H9 (cell line): ENCODE measurements at regions not wholly inside any gene's neighbourhood (a gene's known extent, or its start where the extent isn't known, plus 50 kb on each side); places are given as distances from the start of the nearest gene placed in this dataset.

Experiments used
- DNase-seq: peaks from one replicate; pipeline ENCODE4 v3.0.0-alpha.2; 2017
- H2AFZ ChIP-seq: one replicate; pipeline ENCODE4 v1.6.1; 2013; ENCODE audit warnings: mild to moderate bottlenecking, low read length, control low read depth, moderate library complexity
- H2AK5ac ChIP-seq: 2 replicates; pipeline ENCODE4 v1.6.1; 2013; ENCODE audit warnings: low read length, control low read depth, mixed read lengths; ENCODE audit not compliant: insufficient read length
- H2BK120ac ChIP-seq: one replicate; pipeline ENCODE4 v1.6.1; 2013; ENCODE audit warnings: low read depth, mild to moderate bottlenecking, low read length, control low read depth, inconsistent platforms; ENCODE audit not compliant: poor library complexity, severe bottlenecking
- H2BK12ac ChIP-seq: 2 replicates; pipeline ENCODE4 v1.6.1; 2013; ENCODE audit warnings: low read length, control low read depth, mixed read lengths, low read depth; ENCODE audit not compliant: insufficient read length
- H2BK15ac ChIP-seq: 2 replicates; pipeline ENCODE4 v1.6.1; 2013; ENCODE audit warnings: low read depth, low read length, control low read depth
- H2BK20ac ChIP-seq: one replicate; pipeline ENCODE4 v1.6.1; 2013; ENCODE audit warnings: low read depth, mild to moderate bottlenecking, low read length, control low read depth, inconsistent platforms; ENCODE audit not compliant: poor library complexity, severe bottlenecking
- H2BK5ac ChIP-seq: 2 replicates; pipeline ENCODE4 v1.6.1; 2013; ENCODE audit warnings: low read length, control low read depth, mixed read lengths; ENCODE audit not compliant: insufficient read length
- H3K14ac ChIP-seq: 2 replicates; pipeline ENCODE4 v1.6.1; 2013; ENCODE audit warnings: low read length, control low read depth; ENCODE audit not compliant: insufficient read depth
- H3K18ac ChIP-seq: 2 replicates; pipeline ENCODE4 v1.6.1; 2013; ENCODE audit warnings: low read depth, mild to moderate bottlenecking, mixed read lengths, low read length, control low read depth; ENCODE audit not compliant: insufficient read length
- H3K23ac ChIP-seq: 2 replicates; pipeline ENCODE4 v1.6.1; 2013; ENCODE audit warnings: low read length, control low read depth, mixed read lengths, low read depth; ENCODE audit not compliant: insufficient read length
- H3K23me2 ChIP-seq: 2 replicates; pipeline ENCODE4 v1.6.1; 2013; ENCODE audit warnings: low read depth, mild to moderate bottlenecking, mixed read lengths, low read length, control low read depth; ENCODE audit not compliant: insufficient read length, poor library complexity, severe bottlenecking
- H3K27ac ChIP-seq: 2 replicates; pipeline ENCODE4 v1.5.1; 2013; ENCODE audit warnings: low read length, control low read depth, mixed read lengths, low read depth; ENCODE audit not compliant: insufficient read length
- H3K27me3 ChIP-seq: 2 replicates; pipeline ENCODE4 v1.6.1; 2013; ENCODE audit warnings: low read length, control low read depth, inconsistent platforms; ENCODE audit not compliant: insufficient read depth
- H3K4ac ChIP-seq: 2 replicates; pipeline ENCODE4 v1.6.1; 2013; ENCODE audit warnings: low read depth, mild to moderate bottlenecking, control low read depth, inconsistent platforms, low read length, moderate library complexity
- H3K4me1 ChIP-seq: 2 replicates; pipeline ENCODE4 v1.6.1; 2013; ENCODE audit warnings: low read length, control low read depth, inconsistent platforms; ENCODE audit not compliant: insufficient read depth
- H3K4me2 ChIP-seq: 2 replicates; pipeline ENCODE4 v1.6.1; 2013; ENCODE audit warnings: low read length, control low read depth, mixed read lengths; ENCODE audit not compliant: insufficient read length, insufficient read depth
- H3K56ac ChIP-seq: 2 replicates; pipeline ENCODE4 v1.6.1; 2013; ENCODE audit warnings: low read depth, mild to moderate bottlenecking, mixed read lengths, low read length, control low read depth; ENCODE audit not compliant: insufficient read length
- H3K79me1 ChIP-seq: 2 replicates; pipeline ENCODE4 v1.6.1; 2013; ENCODE audit warnings: low read depth, mild to moderate bottlenecking, moderate library complexity, low read length, control low read depth, inconsistent platforms; ENCODE audit not compliant: insufficient read depth, poor library complexity, severe bottlenecking
- H3K79me2 ChIP-seq: 2 replicates; pipeline ENCODE4 v1.6.1; 2013; ENCODE audit warnings: low read length, control low read depth, inconsistent platforms; ENCODE audit not compliant: insufficient read depth
- H3K9ac ChIP-seq: 2 replicates; pipeline ENCODE4 v1.6.1; 2013; ENCODE audit warnings: low read length, control low read depth, mixed read lengths; ENCODE audit not compliant: insufficient read length; ENCODE audit errors: extremely low read depth
- H3K9me3 ChIP-seq: one replicate; pipeline ENCODE4 v1.6.1; 2013; ENCODE audit warnings: low read depth, low read length, inconsistent platforms; ENCODE audit not compliant: control insufficient read depth
- H3T11ph ChIP-seq: one replicate; pipeline ENCODE4 v1.6.1; 2013; ENCODE audit warnings: mild to moderate bottlenecking, low read length, control low read depth, inconsistent platforms
- H4K20me1 ChIP-seq: one replicate; pipeline ENCODE4 v1.6.1; 2013; ENCODE audit not compliant: control insufficient read depth, insufficient read length, insufficient read depth
- H4K5ac ChIP-seq: 2 replicates; pipeline ENCODE4 v1.6.1; 2013; ENCODE audit warnings: low read depth, mild to moderate bottlenecking, mixed read lengths, low read length, control low read depth; ENCODE audit not compliant: insufficient read length
- H4K8ac ChIP-seq: replicated peaks from 2 replicates; pipeline ENCODE4 v1.6.1; 2013; ENCODE audit warnings: low read length, control low read depth, mixed read lengths, low read depth; ENCODE audit not compliant: insufficient read length
- H4K91ac ChIP-seq: 2 replicates; pipeline ENCODE4 v1.6.1; 2013; ENCODE audit warnings: low read depth, mild to moderate bottlenecking, moderate library complexity, mixed read lengths, low read length, control low read depth; ENCODE audit not compliant: insufficient read length
- H3K27ac Mint-ChIP-seq, 3 experiments: 2 replicates in 2 of 3; 3 replicates in 1 of 3; pipeline ENCODE4 v1.8.0; 2020 to 2021; ENCODE audit warnings: mixed read lengths in 3 of 3, mild to moderate bottlenecking in 1 of 3, moderate library complexity in 1 of 3
- H3K27me3 Mint-ChIP-seq: 2 replicates; pipeline ENCODE4 v1.8.0; 2021; ENCODE audit warnings: low read depth, mild to moderate bottlenecking, moderate library complexity, mixed read lengths
- H3K36me3 Mint-ChIP-seq, 3 experiments: 2 replicates in 2 of 3; 3 replicates in 1 of 3; pipeline ENCODE4 v1.8.0; 2020 to 2021; ENCODE audit warnings: low read depth in 3 of 3, mixed read lengths in 3 of 3; ENCODE audit not compliant: insufficient read depth in 1 of 3
- H3K4me1 Mint-ChIP-seq, 2 experiments: 2 replicates each; pipeline ENCODE4 v1.8.0; 2020; ENCODE audit warnings: mixed read lengths in 2 of 2
- H3K4me3 Mint-ChIP-seq, 2 experiments: 2 replicates in 1 of 2; 3 replicates in 1 of 2; pipeline ENCODE4 v1.8.0; 2020 to 2021; ENCODE audit warnings: mild to moderate bottlenecking in 2 of 2, mixed read lengths in 2 of 2, moderate library complexity in 1 of 2
- H3K9me3 Mint-ChIP-seq, 2 experiments: 2 replicates in 1 of 2; 3 replicates in 1 of 2; pipeline ENCODE4 v1.8.0; 2020; ENCODE audit warnings: mild to moderate bottlenecking in 2 of 2, mixed read lengths in 2 of 2, moderate library complexity in 1 of 2
- WGBS: extraction: QIAGEN DNeasy Blood & Tissue Kit; methylation state at CpG from one replicate; pipeline ENCODE4 v1.1.7; 2013; ENCODE audit warnings: missing lambda C conversion rate, low lambda C conversion rate, mixed read lengths; ENCODE audit not compliant: insufficient read length; ENCODE audit errors: extremely low coverage; 5-methylcytosine and 5-hydroxymethylcytosine counted together
- TF ChIP-seq, protein P1 (sequence below): fragments of 200-600 bp; sonication (generic); conservative IDR thresholded peaks from 3 replicates; pipeline ENCODE4 v1.8.0; 2021; ENCODE audit warnings: antibody characterized with exemption, mild to moderate bottlenecking

DNA sequence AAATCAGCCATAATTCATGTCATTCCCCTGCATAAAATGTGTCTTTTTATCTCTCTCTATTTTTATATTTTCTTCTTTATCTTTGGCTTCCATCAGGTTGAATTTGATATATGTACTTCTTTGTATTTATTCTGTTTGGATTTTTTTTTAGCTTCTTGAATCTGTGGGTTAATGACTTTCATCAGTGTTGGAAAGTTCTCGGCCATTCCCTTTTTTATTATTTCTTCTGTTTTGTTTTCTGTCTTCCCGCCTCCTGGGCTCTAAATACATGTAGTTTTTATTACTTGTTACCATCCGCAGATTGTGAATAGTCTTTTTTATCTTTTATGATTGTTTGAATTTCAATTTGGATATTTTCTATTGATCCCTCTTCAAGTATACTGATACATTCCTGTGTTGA, 637.5 kb downstream of the NPHP4 start:
- no peak overlapping the region for H2BK5ac ChIP-seq
- peaks cover 2 to 9% (median 7%) of the 10 kb centered on the region in 3 experiments; a peak in 6 of 7 replicates for H3K36me3 Mint-ChIP-seq

More for the DNA sequence above, 637.5 kb downstream of the NPHP4 start:
- no peak overlapping the region for H2BK15ac ChIP-seq
- no peaks in the 10 kb centered on the region for H3K23me2 ChIP-seq
- Mint-ChIP-seq H3K27me3 (peaks cover 5% of the 10 kb centered on the region), H3K9me3 (peaks cover 33 to 38% of the 10 kb centered on the region in 2 experiments), H3K4me3 (no peak overlapping the region), H3K4me1 (peaks cover 0 to 5% of the 10 kb centered on the region in 2 experiments; a peak in 1 of 4 replicates), H3K27ac (no peak overlapping the region)
- no peaks in the 10 kb centered on the region for H3K27me3 ChIP-seq
- TF ChIP-seq, protein P1, sequence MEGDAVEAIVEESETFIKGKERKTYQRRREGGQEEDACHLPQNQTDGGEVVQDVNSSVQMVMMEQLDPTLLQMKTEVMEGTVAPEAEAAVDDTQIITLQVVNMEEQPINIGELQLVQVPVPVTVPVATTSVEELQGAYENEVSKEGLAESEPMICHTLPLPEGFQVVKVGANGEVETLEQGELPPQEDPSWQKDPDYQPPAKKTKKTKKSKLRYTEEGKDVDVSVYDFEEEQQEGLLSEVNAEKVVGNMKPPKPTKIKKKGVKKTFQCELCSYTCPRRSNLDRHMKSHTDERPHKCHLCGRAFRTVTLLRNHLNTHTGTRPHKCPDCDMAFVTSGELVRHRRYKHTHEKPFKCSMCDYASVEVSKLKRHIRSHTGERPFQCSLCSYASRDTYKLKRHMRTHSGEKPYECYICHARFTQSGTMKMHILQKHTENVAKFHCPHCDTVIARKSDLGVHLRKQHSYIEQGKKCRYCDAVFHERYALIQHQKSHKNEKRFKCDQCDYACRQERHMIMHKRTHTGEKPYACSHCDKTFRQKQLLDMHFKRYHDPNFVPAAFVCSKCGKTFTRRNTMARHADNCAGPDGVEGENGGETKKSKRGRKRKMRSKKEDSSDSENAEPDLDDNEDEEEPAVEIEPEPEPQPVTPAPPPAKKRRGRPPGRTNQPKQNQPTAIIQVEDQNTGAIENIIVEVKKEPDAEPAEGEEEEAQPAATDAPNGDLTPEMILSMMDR = no peak
- H3K4me2 ChIP-seq = no peak overlapping the region
- H4K5ac ChIP-seq = no peak overlapping the region
- no peak for DNase-seq
- H3K23ac ChIP-seq = no peak overlapping the region
- H2AFZ ChIP-seq = no peak overlapping the region
- H3K79me2 ChIP-seq = no peaks in the 10 kb centered on the region
- H3K4me1 ChIP-seq = no peaks in the 10 kb centered on the region
- no peak overlapping the region for H4K8ac ChIP-seq
- no peak overlapping the region for H2BK20ac ChIP-seq
- H2AK5ac ChIP-seq = no peak overlapping the region
- H3K4ac ChIP-seq = no peak overlapping the region
- no peak overlapping the region for H3K14ac ChIP-seq
- no peak overlapping the region for H2BK12ac ChIP-seq
- no CpG with 5 or more reads among the region's 3 CpGs for WGBS
- H3K9ac ChIP-seq = no peak overlapping the region
- H2BK120ac ChIP-seq = no peak overlapping the region
- no peak overlapping the region for H4K91ac ChIP-seq
- H4K20me1 ChIP-seq = no peaks in the 10 kb centered on the region
- no peak overlapping the region for H3K27ac ChIP-seq
- H3K79me1 ChIP-seq = no peaks in the 10 kb centered on the region
- H3K56ac ChIP-seq = no peak overlapping the region
- H3T11ph ChIP-seq = no peak overlapping the region
- no peak overlapping the region for H3K18ac ChIP-seq
- H3K9me3 ChIP-seq = peaks cover 13% of the 10 kb centered on the region
